COR-L47 (cell line): ENCODE measurements at regions not wholly inside any gene's neighbourhood (a gene's known extent, or its start where the extent isn't known, plus 50 kb on each side); places are given as distances from the start of the nearest gene placed in this dataset.
"Not testable (repeated sequence)": the region's sequence is repeated elsewhere in the genome, so short reads cannot be mapped to it uniquely, and the experiment has no call there.

Experiments
- DNase-seq: peaks from one replicate; lab custom pipeline; 2025; lab: John Stamatoyannopoulos, UW

DNA sequence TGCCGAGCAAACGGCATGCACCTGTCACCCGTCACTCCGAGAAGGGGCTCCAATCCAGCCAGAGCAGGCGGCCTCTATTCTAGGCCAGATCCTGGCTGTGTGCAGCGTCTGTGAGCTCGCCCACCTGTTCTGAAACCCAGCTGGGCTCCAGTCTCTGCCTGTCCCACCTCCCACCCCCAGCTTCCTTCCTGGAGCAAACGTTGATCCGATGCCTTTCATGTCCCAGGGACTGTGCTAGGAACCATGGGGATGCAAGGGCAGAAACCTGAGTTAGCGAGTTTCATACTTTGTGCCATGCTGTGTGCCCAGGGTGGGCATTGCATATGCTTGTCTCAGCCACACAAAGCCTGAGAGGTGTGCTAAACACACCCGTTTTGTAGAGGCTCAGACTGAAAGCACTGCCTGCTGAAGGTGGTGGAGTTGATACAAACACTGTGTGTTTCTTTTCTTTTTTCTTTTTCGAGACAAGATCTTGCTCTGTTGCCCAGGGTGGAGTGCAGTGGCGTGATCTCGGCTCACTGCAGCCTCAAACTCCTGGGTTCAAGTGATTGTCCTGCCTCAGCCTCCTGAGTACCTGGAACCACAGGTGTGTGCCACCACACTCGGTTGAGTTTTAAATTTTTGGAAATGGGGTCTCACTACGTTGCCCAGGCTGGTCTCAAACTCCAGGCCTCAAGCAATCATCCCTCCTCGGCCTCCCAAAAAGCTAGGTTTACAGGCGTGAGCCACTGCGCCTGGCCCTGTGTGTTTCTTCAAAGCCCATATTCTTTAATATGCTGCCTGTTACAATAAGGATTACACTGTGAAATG, 84.1 kb upstream of the MED13L start:
- DNase-seq, result no peak

DNA sequence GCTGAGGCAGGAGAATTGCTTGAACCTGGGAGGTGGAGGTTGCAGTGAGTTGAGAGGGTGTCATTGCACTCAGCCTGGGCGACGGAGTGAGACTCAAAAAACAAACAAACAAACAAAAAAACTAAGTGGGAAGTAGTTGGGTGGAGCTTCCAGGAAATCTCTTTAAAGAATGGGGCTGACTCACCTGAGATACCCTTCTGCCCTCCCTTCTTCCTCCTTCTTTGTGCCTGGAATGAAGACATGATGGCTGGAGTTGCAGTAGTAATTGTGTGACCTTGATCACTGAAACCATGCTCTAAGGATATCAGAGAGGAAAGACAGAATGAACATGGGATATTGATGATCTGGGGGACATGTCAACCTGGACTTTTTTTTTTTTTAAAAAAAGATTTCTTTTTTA, 87.6 kb upstream of the MED13L start:
- no peak for DNase-seq

DNA sequence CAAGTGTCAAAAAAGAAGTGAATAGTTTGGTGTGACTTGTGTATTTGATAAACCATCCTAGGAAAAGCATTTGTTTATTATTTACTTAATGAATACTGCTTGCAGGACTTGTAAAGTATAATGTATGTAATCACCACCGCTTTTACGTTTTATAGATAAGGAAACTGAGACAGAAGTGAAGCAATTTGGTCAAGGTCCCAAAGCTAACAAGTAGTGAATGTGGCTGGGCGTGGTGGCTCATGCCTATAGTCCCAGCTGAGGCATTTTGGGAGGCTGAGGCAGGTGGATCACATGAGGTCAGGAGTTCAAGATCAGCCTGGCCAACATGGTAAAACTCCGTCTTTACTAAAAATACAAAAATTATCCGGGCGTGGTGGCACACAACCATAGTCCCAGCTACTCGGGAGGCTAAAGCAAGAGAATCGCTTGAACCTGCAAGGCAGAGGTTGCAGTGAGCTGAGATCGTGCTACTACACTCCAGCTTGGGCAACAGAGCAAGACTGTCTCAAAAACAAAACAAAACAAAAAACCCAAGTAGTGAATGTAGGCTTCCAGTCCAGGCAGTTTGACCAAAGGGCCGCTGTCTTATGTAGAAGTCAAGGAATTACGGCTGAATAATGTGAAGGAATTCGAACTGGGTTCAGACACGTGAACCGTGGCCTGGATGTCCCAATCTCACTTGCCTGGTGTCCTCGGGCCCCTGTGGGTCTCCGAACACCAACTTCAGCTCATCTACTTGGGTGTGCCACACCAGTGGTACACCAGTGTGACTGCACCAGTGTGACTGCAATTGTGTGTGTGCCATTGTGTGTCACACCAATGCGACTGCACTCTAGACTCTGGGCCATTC, 88.3 kb upstream of the MED13L start:
- DNase-seq, result no peak

DNA sequence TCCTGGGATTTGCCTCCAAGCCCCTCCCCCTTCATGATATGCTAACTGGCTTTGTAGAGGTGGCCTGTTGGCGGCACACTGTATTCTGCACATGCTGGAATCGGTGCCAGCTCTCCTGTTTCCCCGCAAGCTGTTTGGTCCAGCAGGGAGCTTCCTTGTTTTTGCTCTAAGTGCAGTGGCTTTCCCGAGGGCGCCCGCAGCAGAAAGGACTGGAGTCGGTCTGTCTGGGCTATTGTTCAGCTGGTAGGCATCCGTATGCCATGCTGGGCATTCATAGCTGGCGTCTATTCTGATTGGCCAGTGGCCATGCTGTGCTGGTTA, 88.9 kb upstream of the MED13L start:
- DNase-seq, result peak; percentile 39

DNA sequence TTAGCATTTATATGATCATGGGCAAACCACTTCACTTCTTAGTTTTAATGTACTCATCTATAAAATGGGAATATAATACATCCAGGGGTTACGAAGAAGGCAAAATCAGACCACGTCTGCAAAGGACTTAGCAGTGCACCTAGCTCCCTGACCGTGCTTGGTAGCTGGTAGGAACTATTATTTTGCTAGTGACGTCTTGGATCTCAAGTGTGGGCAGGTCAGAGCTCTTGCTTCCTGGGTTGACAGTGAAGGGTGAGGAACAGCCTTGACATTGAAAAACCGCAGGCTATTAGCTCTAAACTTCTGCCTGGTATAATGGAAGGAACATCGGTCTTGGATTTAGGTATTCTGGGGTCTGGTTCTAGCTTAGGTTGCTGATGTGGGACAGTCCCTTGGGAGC, 89.3 kb upstream of the MED13L start:
- DNase-seq, result no peak

DNA sequence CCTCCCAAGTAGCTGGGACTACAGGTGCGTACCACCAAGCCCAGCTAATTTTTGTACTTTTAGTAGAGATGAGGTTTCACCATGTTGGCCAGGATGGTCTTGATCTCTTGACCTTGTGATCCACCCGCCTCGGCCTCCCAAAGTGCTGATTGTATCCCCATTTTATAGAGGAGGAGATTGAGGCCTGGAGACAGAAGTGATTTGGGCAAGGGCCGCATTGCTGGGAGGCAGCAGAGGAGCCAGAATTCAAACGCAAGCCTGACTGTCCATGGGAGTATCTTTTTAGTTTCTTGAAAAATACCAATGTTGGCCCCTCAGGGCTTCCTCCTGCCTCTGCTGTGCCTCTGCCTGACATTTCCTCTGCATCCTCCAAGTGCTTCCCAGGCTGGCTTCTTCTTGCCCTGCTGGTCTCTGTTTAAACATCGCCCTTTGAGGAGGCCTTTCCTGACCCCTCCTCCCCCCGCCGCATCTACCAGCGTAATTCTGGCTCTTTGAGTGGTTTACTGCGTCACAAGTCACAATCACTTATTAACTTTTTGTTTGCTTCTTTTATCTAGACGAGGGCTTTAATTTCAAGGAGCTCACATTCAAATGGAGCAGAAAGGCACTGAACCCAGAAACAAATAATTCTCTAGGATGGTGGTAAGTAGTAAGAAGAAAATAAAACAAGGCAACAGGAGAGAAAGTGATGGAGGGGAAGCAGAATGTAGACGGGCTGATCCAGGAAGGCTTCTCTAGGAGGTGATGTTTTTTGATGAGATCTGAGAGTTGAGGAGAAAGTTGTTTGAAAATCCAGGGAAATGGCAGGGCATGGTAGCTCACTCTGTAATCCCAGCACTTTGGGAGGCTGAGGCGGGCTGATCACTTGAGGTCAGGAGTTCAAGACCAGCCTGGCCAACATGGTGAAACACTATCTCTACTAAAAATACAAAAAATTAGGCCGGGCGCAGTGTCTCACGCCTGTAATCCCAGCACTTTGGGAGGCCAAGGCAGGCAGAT, 91.0 kb upstream of the MED13L start:
- DNase-seq, result no peak

DNA sequence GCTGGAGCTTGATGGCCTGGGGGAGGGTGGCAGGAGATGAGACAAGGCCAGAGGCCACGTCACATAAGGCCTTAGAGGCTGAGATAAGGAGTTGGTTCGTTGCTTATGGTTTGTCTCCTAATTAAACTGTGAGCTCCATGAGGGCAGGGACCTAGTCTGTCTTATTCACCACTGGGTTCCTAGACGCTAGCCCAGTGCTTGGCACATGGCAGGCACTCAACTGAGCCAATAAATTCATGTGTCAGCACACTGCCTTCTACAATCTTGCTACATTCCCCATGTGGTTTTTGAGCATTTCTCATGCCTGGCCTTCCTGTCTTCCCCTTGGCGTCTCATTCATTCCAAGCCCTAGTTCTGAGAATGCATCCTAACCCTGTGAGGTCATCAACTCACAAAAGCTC, 92.5 kb upstream of the MED13L start:
- no peak for DNase-seq

DNA sequence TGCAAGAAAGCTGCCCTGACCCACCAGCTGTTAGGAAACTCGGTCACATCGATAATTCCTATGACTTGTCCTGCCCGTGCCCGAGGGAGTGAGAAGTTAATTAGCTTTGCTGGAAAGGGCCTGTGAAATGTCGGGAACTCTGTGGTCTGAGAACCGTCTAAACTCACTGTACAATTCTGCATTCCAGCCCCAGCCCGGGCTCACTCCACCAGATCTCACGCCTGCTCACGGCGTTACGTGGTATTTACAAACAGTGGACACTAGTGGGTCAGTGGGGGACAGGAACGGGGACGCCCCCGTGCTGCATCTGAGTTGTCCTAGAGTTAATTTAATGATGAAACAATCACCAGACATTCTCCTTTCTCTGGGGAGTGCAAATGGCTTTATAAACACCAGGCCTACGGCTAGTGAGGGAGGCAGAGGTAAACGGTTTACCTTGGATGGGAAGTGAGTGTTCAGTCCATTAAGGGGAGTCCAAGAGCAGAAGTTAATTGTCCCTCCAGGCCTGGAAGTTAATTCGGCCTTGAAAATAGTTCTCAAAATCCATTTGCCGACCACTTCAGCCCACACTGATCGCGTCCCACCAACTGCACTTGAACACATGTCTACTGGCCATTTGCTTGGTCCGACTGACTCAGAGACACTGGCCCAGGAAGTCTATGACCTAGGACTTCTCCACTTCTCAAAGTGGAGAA, 93.5 kb upstream of the MED13L start:
- no peak for DNase-seq

DNA sequence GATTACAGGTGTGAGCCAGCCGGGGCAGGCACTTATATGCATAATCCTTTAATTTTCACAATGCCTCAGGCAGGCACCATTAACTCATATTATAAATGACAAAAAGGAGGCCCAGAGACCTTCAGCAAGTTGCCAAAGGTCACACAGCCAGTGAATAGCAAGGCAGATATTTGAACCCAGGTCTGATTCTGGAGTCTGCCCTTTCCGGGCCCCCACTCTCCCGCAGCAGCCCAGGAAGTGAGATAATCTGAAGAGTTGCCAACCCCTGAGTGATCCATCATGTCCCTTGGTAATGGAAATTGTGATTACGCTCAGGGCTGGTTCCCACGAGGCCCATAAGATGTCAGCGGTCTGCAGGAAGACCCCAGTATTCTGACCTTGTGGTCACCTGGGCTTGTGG, 95.3 kb upstream of the MED13L start:
- no peak for DNase-seq

DNA sequence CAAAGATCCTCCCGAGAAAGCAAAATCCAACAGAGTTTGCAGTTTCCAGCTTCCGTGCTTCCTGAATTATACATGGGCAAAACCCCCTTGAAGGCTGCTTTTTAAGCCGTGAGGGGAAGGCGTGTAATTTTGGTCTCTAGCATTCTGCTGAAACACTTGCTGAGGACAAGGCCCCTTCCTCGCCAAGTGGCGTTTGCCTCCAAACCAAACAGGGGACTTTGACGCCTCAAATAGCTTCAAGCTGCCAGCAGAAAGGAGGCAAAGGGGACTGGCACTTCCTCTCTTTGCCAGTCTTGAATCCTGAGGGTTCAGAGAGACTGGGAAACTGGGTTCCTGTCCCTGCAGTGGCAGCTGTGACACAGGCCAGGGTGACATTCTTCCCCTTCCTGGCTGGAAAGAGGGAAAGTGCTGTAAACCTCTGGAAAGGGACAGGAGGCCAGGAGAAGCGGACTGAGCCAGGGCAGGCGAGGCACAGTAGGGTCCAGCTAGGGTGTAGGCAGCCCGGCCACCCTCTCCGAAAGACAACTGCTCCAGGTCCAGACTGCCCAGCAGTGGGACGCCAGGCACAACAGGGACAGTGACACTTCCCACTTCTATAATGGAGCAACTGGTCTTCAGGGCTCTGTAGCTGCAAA, 96.2 kb upstream of the MED13L start:
- no peak for DNase-seq

DNA sequence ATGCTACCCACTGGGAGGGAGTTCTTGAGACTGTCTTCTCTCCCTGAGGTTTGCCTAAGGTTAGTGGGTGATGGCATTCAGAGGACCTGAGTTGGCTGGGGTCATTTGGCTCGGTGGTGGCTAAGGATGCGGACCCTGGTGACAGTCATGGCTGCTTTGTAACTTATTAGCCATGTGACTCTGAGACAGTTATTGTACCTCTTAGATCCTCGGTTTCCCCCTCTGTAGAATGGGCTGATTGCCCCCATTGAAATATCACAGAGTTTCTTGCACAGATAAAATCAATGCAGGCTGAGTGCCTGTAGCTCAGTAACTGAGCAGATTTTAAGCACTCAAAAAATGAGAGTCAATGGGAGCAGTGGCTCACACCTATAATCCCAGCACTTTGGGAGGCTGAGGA, 96.7 kb upstream of the MED13L start:
- no peak for DNase-seq

DNA sequence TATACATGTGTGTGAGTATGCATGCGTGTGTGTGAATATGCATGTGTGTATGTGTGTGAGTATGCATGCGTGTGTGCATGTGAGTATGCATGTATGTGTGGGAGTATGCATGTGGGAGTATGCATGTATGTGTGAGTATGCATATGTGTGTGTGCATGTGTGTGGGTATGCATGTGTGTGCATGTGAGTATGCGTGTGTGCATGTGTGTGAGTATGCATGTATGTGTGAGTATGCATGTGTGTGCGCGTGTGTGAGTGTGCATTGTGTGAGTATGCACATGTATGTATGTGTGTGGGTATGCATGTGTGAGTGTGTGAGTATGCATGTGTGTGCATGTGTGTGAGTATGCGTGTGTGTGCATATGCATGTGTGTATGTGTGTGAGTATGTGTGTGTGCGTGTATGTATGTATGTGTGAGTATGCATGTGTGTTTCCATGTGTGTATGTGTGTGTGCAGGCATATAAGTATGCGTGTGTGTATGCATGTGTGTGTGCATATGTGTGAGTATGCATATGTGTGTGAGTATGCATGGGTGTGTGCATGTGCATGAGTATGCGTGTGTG, 97.9 kb upstream of the MED13L start:
- DNase-seq, result no peak

DNA sequence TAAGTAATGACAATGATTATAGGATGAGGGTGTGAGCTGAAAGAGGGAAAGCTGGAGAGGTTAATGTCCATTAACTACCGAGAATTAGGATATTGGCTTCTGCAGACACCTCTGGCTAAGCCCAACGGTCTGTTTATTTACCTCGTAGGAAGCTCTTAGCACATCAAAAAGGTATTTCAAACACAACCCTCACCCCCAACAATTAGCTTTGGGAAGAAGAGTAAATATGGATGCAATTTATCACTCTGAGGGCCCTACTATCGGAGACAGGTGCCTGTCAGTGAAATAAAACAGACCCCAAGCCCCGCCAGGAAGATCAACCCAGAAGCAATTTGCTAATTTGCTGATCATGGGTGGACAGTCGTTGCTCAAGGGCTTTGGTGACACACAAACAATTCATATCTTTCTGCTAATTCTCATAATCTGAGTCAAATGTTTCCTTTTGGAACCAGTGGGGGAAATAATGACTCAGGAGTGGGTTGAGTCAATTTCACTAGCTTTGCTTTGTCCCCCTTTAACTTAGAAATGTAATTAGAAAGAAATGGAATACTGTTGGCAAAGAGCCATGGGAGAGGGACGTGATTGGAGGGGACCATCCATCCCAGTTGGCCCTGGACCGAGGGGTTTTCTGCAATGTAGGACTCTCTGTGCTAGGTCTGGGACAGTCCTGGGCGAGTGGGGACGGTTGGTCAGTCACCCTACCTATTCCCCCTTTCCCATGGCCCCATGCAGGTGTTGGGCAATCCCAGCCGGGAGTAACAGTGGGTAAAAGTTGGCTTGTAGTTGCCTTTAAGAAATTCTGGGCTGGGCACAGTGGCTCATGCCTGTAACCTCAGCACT, 99.1 kb upstream of the MED13L start:
- DNase-seq, result peak; percentile 48

DNA sequence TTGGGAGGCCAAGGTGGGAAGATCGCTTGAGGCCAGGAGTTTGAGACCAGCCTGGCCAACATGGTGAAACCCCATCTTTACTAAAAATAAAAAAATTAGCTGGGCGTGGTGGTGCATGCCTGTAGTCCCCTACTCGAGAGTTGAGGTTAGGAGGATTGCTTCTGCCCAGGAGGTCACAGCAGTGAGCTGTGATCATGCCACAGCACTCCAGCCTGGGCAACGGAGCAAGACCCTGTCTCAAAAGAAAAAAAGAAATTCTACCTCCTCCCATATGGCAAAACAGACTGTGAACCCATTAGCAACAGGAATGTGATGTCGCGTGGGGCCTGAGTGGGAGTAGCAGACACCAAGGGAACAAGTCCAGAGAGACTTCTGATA, 99.7 kb upstream of the MED13L start:
- DNase-seq, result not testable (repeated sequence)

DNA sequence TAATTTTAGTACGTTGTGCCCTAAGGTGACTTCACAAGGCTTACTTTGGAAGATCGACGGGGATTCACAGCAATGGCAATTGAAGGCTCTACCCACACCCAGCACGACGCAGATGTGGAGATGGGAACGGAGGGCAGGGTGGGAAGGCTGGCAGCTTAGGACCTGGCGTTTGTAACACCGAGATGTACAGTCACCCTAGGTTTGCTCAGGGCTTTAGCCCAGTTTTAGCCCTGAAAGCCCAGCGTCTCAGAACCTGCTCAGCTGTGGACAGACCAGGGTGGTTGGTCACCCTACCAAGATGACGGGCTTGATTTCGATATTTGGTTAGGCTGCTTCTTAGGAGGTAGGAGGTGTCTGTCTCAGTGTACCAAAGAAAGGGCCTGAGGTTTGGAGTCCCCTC, 100.5 kb upstream of the MED13L start:
- DNase-seq, result no peak

DNA sequence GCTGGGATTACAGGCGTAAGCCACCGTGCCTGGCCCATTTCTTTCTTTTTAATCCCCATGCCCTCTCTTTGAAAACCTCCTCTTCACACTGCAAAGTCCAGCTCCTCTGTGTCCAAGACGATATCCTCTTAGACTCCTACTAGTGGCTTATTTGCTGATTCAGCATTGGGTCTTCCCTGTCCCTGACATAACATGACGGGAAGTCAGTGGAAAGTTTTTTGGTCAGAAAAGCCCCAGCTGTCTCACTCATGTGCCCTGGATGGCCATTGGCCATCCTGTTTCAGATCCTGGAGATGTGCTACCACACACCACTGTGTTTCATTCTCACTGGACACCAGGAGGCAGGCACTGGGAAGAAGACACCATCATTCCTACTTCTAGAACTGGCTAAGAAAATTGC, 102.6 kb upstream of the MED13L start:
- no peak for DNase-seq

DNA sequence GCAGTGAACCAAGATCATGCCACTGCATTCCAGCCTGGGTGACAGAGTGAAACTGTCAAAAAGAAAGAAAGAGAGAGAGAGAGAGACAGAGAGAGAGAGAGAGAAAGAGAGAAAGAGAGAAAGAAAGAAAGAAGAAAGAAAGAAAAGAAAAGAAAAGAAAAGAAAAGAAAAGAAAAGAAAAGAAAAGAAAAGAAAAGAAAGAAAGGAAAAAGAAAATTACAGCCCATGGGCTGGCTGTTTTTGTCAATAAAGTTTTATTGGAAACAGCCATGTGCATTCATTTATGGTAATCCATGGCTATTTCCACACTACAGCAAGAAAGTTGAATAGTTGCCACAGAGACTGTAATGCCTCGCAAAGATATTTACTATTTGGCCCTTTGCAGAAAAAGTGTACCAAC, 103.2 kb upstream of the MED13L start:
- not testable (repeated sequence) for DNase-seq

DNA sequence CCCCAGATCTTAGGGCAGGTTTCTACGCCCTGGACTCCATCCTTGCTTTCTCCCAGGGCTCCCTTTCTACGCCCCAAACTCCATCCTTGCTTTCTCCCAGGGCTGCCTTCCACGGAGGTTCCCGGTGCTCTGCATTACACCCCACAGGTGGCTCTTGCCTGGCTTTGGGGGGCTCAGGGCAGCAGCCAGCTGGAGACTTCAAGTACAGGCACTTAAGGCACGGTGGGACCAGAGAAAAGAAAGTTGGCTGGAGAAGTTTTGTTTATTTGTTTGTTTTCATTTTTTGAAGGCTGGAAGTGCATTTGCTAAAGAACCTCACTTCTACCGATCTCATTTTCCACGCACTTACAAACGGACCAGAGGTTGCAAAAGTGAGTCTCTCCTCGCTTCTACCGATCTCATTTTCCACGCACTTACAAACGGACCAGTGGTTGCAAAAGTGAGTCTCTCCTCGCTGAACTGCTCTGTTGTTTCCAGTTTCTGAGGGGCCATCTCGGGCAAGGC, 103.8 kb upstream of the MED13L start:
- DNase-seq, result no peak

DNA sequence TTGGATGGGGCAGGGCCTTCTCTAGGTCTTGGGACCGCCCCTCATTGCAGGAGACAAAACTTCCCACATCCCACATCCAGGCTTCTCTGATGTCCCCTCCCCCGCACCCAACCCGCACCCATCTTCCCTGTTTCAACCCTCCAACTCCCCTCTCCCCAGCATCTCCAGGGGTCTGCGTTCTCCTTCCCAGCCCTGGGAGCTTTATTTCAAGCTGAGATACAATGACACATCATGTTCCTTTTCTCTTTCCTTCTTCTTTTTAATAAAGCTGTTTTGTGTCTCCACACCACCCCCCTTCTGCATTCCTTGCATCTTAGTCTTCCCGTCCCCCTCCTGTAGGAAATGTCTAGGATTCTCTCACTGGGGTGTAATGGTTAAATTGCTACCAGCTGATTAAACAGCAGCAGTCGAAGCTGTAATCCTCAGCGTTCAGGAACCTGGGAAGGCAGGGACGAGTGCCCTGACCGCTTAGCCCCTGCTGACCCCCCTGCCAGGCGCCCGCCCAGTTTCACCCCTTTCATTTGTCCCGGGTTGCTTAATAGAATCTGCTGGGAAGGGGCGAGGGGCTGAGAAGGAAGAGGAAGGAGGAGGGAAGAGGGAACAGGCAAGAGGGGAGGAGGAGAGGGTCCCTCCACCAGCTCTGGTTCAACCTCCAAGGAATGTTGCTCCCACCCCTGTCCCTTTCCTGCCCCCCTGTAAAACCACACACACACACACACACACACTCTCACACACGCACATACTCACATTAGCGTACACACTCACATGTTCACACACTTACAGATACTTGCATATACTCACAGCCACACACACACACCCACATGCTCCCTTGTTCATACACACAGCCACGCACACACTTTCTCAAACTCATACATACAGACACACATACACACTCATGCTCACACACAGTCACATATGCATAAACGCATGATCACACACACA, 104.5 kb upstream of the MED13L start:
- no peak for DNase-seq
